Caco-2 (cell line): ENCODE measurements at regions not wholly inside any gene's neighbourhood (a gene's known extent, or its start where the extent isn't known, plus 50 kb on each side); places are given as distances from the start of the nearest gene placed in this dataset.

Experiments used
- BruUV-seq: library from RNA; stranded (reverse); fragments of 400-500 nt; replicated peaks from 2 replicates; lab custom pipeline; 2021; lab: Mats Ljungman, UMichigan
- CTCF ChIA-PET: fragments of 300-600 bp; sonication (Branson Sonifier 250); formaldehyde crosslinking; loops from one replicate; lab custom pipeline; 2022; ENCODE audit warnings: antibody characterized with exemption; lab: Charles Lee
- POLR2A ChIA-PET: fragments of 300-600 bp; sonication (Branson Sonifier 250); formaldehyde crosslinking; loops from one replicate; lab custom pipeline; 2022; ENCODE audit warnings: antibody characterized with exemption; lab: Charles Lee
- DNase-seq, 2 experiments: peaks; one replicate each; pipeline versions ENCODE4 v3.0.0 to v3.0.0-alpha.2; 2020 to 2022
- H3K27me3 ChIP-seq: replicated peaks from 2 replicates; pipeline ENCODE4 v1.6.0; 2011; ENCODE audit warnings: low read length; ENCODE audit not compliant: control insufficient read depth, insufficient read depth
- H3K36me3 ChIP-seq: 2 replicates; pipeline ENCODE4 v1.5.1; 2011; ENCODE audit warnings: low read length; ENCODE audit not compliant: control insufficient read depth, insufficient read depth
- H3K4me1 ChIP-seq: fragments of 250-450 bp; sonication (Bioruptor Pico); 2 replicates; pipeline ENCODE4 v1.5.1; 2020; ENCODE audit warnings: mild to moderate bottlenecking
- H3K4me3 ChIP-seq: 2 replicates; pipeline ENCODE4 v1.5.1; 2011; ENCODE audit warnings: low read depth, mild to moderate bottlenecking, control low read depth, low read length
- H3K9me3 ChIP-seq: fragments of 250-450 bp; sonication (Bioruptor Pico); 2 replicates; pipeline ENCODE4 v1.5.1; 2020; ENCODE audit warnings: mild to moderate bottlenecking, moderate library complexity
- H3K27ac Mint-ChIP-seq: one replicate; pipeline ENCODE4 v1.8.0; 2022; ENCODE audit warnings: mixed read lengths; ENCODE audit not compliant: unreplicated experiment
- H3K27me3 Mint-ChIP-seq: one replicate; pipeline ENCODE4 v1.8.0; 2022; ENCODE audit warnings: mixed read lengths; ENCODE audit not compliant: insufficient read depth, unreplicated experiment
- H3K36me3 Mint-ChIP-seq: one replicate; pipeline ENCODE4 v1.8.0; 2022; ENCODE audit warnings: mild to moderate bottlenecking, mixed read lengths; ENCODE audit not compliant: insufficient read depth, unreplicated experiment
- H3K4me1 Mint-ChIP-seq: one replicate; pipeline ENCODE4 v1.8.0; 2022; ENCODE audit warnings: low read depth, mixed read lengths; ENCODE audit not compliant: unreplicated experiment
- H3K4me3 Mint-ChIP-seq: one replicate; pipeline ENCODE4 v1.8.0; 2022; ENCODE audit warnings: mild to moderate bottlenecking, moderate library complexity, mixed read lengths; ENCODE audit not compliant: unreplicated experiment
- H3K9me3 Mint-ChIP-seq: one replicate; pipeline ENCODE4 v1.8.0; 2022; ENCODE audit warnings: mixed read lengths; ENCODE audit not compliant: unreplicated experiment
- CTCF ChIP-seq, 2 experiments: fragments of 200-600 bp in 1 of 2; IDR thresholded peaks; 1 replicate in 1 of 2; 2 replicates in 1 of 2; pipeline versions ENCODE4 v1.5.1 to v1.8.0; 2011 to 2022; ENCODE audit warnings: antibody characterized with exemption in 1 of 2, control low read depth in 1 of 2, inconsistent platforms in 1 of 2, low read depth in 1 of 2, low read length in 1 of 2, mild to moderate bottlenecking in 1 of 2, moderate library complexity in 1 of 2; ENCODE audit not compliant: insufficient read depth in 1 of 2, severe bottlenecking in 1 of 2, unreplicated experiment in 1 of 2
- intact Hi-C: fragments of 100-400 bp; cut with micrococcal nuclease; formaldehyde crosslinking; loops from one replicate; pipeline ENCODE4 v1.10.0; 2022; ENCODE audit not compliant: unreplicated experiment

GRCh38 chr14:34931206-34931605, 51.6 kb upstream of the SRP54 start:
- Histone ChIP-seq H3K4me1 (peaks cover 8% of the 10 kb centered on the region; the same call in 1 of the 2 replicates), H3K27me3 (no peaks in the 10 kb centered on the region), H3K4me3 (no peak overlapping the region), H3K9me3 (no peaks in the 10 kb centered on the region), H3K36me3 (no peaks in the 10 kb centered on the region)
- Mint-ChIP-seq H3K27me3 (no peaks in the 10 kb centered on the region), H3K36me3 (no peaks in the 10 kb centered on the region), H3K27ac (no peak overlapping the region), H3K4me3 (no peak overlapping the region), H3K4me1 (peaks cover 6% of the 10 kb centered on the region), H3K9me3 (no peaks in the 10 kb centered on the region)
- ChIA-PET POLR2A (no interaction called here), CTCF (interaction anchor here (0.6 kb wide), 1 partner anchor 50 kb away, joined by 6 read pairs; no protein-coding TSS in a partner anchor)
- DNase-seq = no peak
- intact Hi-C loops = no loop called here
- BruUV-seq = no TSS peak
- no peak for TF ChIP-seq CTCF (IDR thresholded peaks at IDR 0.05; ENCODE audit: insufficient read depth in 1 of 2, low read depth in 1 of 2, low read length in 1 of 2, severe bottlenecking in 1 of 2, unreplicated experiment in 1 of 2)

- H3K36me3 Mint-ChIP-seq = no peaks in the 10 kb centered on the region
- H3K4me1 Mint-ChIP-seq = peaks cover 6% of the 10 kb centered on the region
- POLR2A ChIA-PET = no interaction called here
- no peak overlapping the region for H3K4me3 Mint-ChIP-seq
- no peaks in the 10 kb centered on the region for H3K36me3 ChIP-seq
- no peak for TF ChIP-seq CTCF (IDR thresholded peaks at IDR 0.05; ENCODE audit: insufficient read depth in 1 of 2, low read depth in 1 of 2, low read length in 1 of 2, severe bottlenecking in 1 of 2, unreplicated experiment in 1 of 2)
- peaks cover 1% of the 10 kb centered on the region for H3K9me3 Mint-ChIP-seq
- no peak overlapping the region for H3K27ac Mint-ChIP-seq
- H3K27me3 ChIP-seq = no peaks in the 10 kb centered on the region
- H3K9me3 ChIP-seq = no peaks in the 10 kb centered on the region
- CTCF ChIA-PET = interaction anchor here (0.6 kb wide), 1 partner anchor 50 kb away, joined by 6 read pairs; no protein-coding TSS in a partner anchor
- no peaks in the 10 kb centered on the region for H3K27me3 Mint-ChIP-seq
- intact Hi-C loops = no loop called here
- no TSS peak for BruUV-seq
- DNase-seq = no peak
- H3K4me3 ChIP-seq = no peak overlapping the region
- peaks cover 8% of the 10 kb centered on the region; the same call in 1 of the 2 replicates for H3K4me1 ChIP-seq
These were observed 52.2 kb upstream of the SRP54 start for GRCh38 chr14:34930591-34931091.

GRCh38 chr14:34926552-34926951, 51.4 kb upstream of the BAZ1A start:
- Mint-ChIP-seq H3K4me3 (no peak overlapping the region), H3K27me3 (no peaks in the 10 kb centered on the region), H3K9me3 (peaks cover 15% of the 10 kb centered on the region), H3K36me3 (peaks cover 4% of the 10 kb centered on the region), H3K27ac (no peak overlapping the region), H3K4me1 (peaks cover 6% of the 10 kb centered on the region)
- H3K36me3 ChIP-seq = no peaks in the 10 kb centered on the region
- H3K4me1 ChIP-seq = peaks cover 8% of the 10 kb centered on the region; the same call in 1 of the 2 replicates
- ChIA-PET POLR2A (no interaction called here), CTCF (no interaction called here)
- 0 out of 2 replicates have a peak, but pooled peaks cover 7% of the 10 kb centered on the region for H3K9me3 ChIP-seq
- H3K4me3 ChIP-seq = no peak overlapping the region
- TF ChIP-seq CTCF (IDR thresholded peaks at IDR 0.05; ENCODE audit: insufficient read depth in 1 of 2, low read depth in 1 of 2, low read length in 1 of 2, severe bottlenecking in 1 of 2, unreplicated experiment in 1 of 2) = no peak
- no peak for DNase-seq
- BruUV-seq = no TSS peak
- H3K27me3 ChIP-seq = no peaks in the 10 kb centered on the region
- intact Hi-C loops = no loop called here
